ENCODE measurements at regions not wholly inside any gene's neighbourhood (a gene's known extent, or its start where the extent isn't known, plus 50 kb on each side); places are given as distances from the start of the nearest gene placed in this dataset.

DNA sequence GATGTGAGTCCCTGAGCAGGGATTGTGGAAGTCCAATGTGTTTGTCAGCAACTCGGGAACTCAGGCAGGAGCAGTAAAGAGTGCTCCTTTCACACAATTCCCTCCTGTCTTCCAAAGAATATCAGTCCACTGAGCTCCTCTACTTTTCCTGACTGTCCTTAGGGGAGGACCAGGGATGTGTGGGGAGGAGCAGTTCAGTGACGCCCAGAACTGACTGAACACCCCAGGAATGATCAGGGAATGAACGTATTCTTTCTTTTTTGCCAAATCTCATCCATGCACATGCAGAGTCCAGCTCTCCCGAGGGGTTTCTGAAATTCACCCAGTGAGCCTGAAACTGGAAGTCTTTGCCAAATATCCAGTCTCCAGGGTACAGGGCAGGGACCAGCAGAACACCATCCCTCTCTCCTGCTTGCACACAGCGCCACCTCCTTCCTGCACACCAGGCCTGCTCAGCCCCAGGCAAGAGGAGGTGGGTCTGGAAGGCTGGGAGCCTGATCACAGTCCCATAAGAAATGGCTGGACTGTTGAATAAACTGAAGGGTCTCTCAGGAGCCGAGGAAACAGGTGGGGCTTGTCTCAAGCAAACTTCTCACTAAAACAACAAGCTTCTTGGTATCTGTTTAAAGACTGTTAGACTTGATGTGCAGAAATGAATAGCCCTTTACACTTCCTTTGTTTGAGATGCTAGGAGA is 294.7 kb downstream of the C7orf25 start:
- intact Hi-C loops (cut with DNase I) = no loop called here
- Histone ChIP-seq H3K4me3 (no peak overlapping the region), H3K27ac (no peak overlapping the region), H3K27me3 (no peaks in the 10 kb centered on the region), H3K36me3 (no peaks in the 10 kb centered on the region), H3K4me1 (peaks cover 0 to 5% of the 10 kb centered on the region in 2 donors), H3K9me3 (no peaks in the 10 kb centered on the region)
- no peak for TF ChIP-seq CTCF (IDR thresholded peaks at IDR 0.05)
- DNase-seq = no peak
- no peak for ATAC-seq

DNA sequence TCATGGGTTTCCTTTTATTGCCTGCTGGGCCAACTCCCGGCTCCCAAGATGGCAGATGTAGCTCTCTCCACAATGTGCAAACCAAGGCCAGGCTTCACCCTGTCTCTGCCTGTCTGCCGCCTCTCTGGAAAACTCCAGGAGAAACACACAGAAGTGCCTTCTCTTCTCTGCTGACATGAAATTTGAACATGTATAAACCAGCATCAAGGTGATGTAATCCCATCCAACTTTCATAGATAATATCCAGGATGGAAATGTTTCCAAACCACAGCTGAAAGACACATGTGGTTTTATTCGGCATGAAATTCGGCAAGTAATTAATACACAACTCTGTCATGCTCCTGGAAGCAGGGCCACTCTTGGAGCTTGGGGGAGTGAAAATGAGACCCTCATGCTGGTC is 297.2 kb downstream of the C7orf25 start:
- peaks cover 0 to 5% of the 10 kb centered on the region in 2 donors for H3K4me1 ChIP-seq
- no peak overlapping the region for H3K4me3 ChIP-seq
- H3K27ac ChIP-seq = no peak overlapping the region
- DNase-seq (no peak), ATAC-seq (no peak)
- intact Hi-C loops (cut with DNase I) = no loop called here
- TF ChIP-seq CTCF (IDR thresholded peaks at IDR 0.05) = no peak
- H3K36me3 ChIP-seq = no peaks in the 10 kb centered on the region
- no peaks in the 10 kb centered on the region for H3K27me3 ChIP-seq
- H3K9me3 ChIP-seq = no peaks in the 10 kb centered on the region

DNA sequence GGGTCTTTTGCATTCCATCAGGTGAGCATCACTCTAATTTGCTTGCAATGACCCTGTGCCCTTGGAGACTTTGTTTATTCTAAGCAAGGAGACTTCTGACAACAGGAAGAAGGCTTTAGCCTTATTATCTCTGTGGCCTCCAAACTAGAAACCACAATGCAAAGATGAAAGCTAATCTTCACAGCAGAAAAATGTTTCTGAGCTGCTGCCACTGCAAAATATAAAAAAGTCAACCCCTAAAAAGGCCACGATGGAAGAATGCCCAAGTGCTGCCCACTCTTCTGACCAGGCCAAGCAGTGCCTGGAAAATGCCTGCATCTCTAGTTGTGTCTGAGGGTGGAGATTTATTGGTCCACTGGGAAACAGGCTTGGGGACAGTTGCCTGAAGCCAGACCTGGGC is 299.9 kb downstream of the C7orf25 start:
- TF ChIP-seq CTCF (IDR thresholded peaks at IDR 0.05) = no peak
- Histone ChIP-seq H3K27ac (no peak overlapping the region), H3K9me3 (no peaks in the 10 kb centered on the region), H3K36me3 (no peaks in the 10 kb centered on the region), H3K4me3 (no peak overlapping the region), H3K27me3 (no peaks in the 10 kb centered on the region), H3K4me1 (no peaks in the 10 kb centered on the region)
- DNase-seq (no peak), ATAC-seq (no peak)
- intact Hi-C loops (cut with DNase I) = no loop called here

DNA sequence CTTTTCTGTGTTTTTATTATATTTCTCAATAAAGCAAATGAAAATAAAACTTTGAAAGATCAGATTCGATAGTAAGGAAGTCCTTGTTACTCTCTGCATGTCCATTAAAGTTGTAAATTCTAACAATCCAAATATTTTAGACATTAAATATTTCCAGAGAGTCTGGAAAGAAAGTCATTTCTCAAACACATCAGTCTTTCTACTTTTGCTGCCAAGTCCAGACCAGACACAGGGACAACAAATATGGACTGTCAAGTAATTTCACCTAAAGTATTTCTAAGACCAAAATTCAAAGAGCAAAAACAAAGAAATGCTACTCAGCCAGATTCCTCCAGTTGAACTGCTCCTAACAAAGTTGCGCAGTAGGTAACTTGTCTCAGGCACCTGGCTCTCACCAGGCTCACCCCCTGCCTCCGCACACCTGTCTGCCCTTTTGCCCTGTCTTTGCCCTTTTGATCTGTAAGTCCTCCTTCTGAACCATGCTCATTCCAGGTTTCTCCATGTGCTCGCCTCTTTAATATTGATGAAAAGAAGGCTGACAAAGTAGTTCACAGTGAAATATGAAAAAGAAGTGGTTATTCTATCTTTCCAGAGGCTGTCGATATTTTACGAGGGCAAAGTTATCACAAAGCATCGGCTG is 300.5 kb downstream of the C7orf25 start:
- no peak for TF ChIP-seq CTCF (IDR thresholded peaks at IDR 0.05)
- intact Hi-C loops (cut with DNase I) = no loop called here
- Histone ChIP-seq H3K4me3 (no peak overlapping the region), H3K4me1 (no peaks in the 10 kb centered on the region), H3K27ac (no peak overlapping the region), H3K9me3 (no peaks in the 10 kb centered on the region), H3K36me3 (no peaks in the 10 kb centered on the region), H3K27me3 (no peaks in the 10 kb centered on the region)
- DNase-seq (no peak), ATAC-seq (no peak)

DNA sequence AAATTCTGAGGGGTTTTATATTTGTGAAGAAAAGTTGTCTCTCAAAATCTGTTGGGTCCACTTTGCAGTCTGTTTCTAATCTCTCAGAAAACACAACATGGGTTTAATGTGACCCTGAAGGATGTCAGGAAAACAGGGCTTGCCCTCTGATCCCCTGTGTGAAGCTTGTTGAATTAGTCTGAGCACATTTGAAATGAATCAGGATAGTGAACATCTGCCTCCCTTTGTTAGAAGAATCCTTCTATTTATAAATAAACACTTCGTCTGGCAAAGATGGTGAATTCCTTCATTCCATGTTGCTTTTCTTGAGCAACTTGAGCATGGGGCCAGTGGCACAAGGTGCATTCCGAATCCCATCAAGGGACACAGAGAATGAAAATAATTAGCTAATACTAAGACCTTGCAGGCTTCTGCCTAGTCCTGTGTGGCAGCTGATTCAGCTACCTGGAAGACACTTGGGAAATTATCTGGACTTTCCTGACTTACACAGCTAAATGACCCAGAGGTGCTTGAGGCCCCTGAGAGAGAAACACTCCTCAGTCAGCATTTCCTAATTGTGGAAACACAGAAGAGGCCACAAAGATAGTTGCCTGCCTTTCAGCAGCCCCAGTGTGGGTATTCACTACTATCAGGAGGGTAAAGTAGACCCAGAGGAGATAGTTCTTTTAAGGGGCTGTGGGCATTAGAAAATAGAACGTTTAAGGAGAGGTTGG is 305.5 kb downstream of the C7orf25 start:
- Histone ChIP-seq H3K27me3 (no peaks in the 10 kb centered on the region), H3K9me3 (no peaks in the 10 kb centered on the region), H3K4me1 (no peaks in the 10 kb centered on the region), H3K36me3 (no peaks in the 10 kb centered on the region), H3K4me3 (no peak overlapping the region), H3K27ac (no peak overlapping the region)
- no peak for DNase-seq
- intact Hi-C loops (cut with DNase I) = no loop called here
- ATAC-seq = no peak
- no peak for TF ChIP-seq CTCF (IDR thresholded peaks at IDR 0.05)
